HL-60 (cell line): ENCODE measurements at regions not wholly inside any gene's neighbourhood (a gene's known extent, or its start where the extent isn't known, plus 50 kb on each side); places are given as distances from the start of the nearest gene placed in this dataset.

Experiments used
- CTCF ChIP-seq: IDR thresholded peaks from one replicate; pipeline ENCODE4 v1.5.1; 2011; ENCODE audit warnings: low read length, control low read depth, inconsistent platforms; ENCODE audit not compliant: insufficient read depth
- POLR2AphosphoS5 ChIP-seq: IDR thresholded peaks from 2 replicates; pipeline ENCODE4 v1.6.1; 2012; ENCODE audit warnings: low read depth
- REST ChIP-seq: IDR thresholded peaks from 2 replicates; pipeline ENCODE4 v1.6.1; 2012; ENCODE audit warnings: low read depth; ENCODE audit not compliant: insufficient replicate concordance

GRCh38 chr13:44249431-44249836 is 124.2 kb upstream of the SERP2 start:
- TF ChIP-seq CTCF = no peak
- TF ChIP-seq REST = no peak
- no peak for TF ChIP-seq POLR2AphosphoS5
